DOHH2 (cell line): ENCODE measurements at regions not wholly inside any gene's neighbourhood (a gene's known extent, or its start where the extent isn't known, plus 50 kb on each side); places are given as distances from the start of the nearest gene placed in this dataset.

Source experiments
- CTCF ChIP-seq: fragments of 200-600 bp; sonication (generic); IDR thresholded peaks from one replicate; pipeline ENCODE4 v1.5.1; 2014; ENCODE audit warnings: antibody characterized with exemption, mild to moderate bottlenecking, low read depth, low read length; ENCODE audit not compliant: poor library complexity, severe bottlenecking
- EZH2phosphoT487 ChIP-seq: fragments of 200-600 bp; sonication (generic); IDR thresholded peaks from 2 replicates; pipeline ENCODE4 v1.6.1; 2017; ENCODE audit warnings: borderline replicate concordance, mild to moderate bottlenecking, antibody characterized with exemption, low read length, moderate library complexity, mixed read lengths

- TF ChIP-seq CTCF: no peak
- no peak for TF ChIP-seq EZH2phosphoT487
Observed at GRCh38 chr2:434625-435024, 146.7 kb upstream of the ALKAL2 start.
